Liver (tissue), 8 donors: ENCODE measurements at regions not wholly inside any gene's neighbourhood (a gene's known extent, or its start where the extent isn't known, plus 50 kb on each side); places are given as distances from the start of the nearest gene placed in this dataset.

Experiments
- DNase-seq: peaks from one replicate; pipeline ENCODE4 v3.0.0-alpha.2; 2017; ENCODE audit warnings: low spot score
- H3K27ac ChIP-seq, 2 donors: one replicate each; pipeline ENCODE4 v1.7.0; 2013; ENCODE audit warnings: inconsistent platforms in 2 of 2, low read length in 2 of 2, control low read depth in 1 of 2, low read depth in 1 of 2, mild to moderate bottlenecking in 1 of 2
- H3K27me3 ChIP-seq, 4 donors: one replicate each; pipeline versions ENCODE4 v1.6.1 to v1.7.0; 2013; ENCODE audit warnings: low read length in 3 of 4, inconsistent platforms in 1 of 4, mild to moderate bottlenecking in 1 of 4, moderate library complexity in 1 of 4; ENCODE audit not compliant: control insufficient read depth in 4 of 4, insufficient read depth in 4 of 4
- H3K36me3 ChIP-seq, 4 donors: one replicate each; pipeline versions ENCODE4 v1.6.1 to v1.7.0; 2013; ENCODE audit warnings: low read length in 3 of 4, mild to moderate bottlenecking in 3 of 4, low read depth in 1 of 4, moderate library complexity in 1 of 4; ENCODE audit not compliant: control insufficient read depth in 4 of 4, insufficient read depth in 3 of 4
- H3K4me1 ChIP-seq, 4 donors: one replicate each; pipeline versions ENCODE4 v1.6.1 to v1.7.0; 2013; ENCODE audit warnings: low read length in 3 of 4, mild to moderate bottlenecking in 3 of 4, moderate library complexity in 1 of 4; ENCODE audit not compliant: control insufficient read depth in 4 of 4, insufficient read depth in 4 of 4
- H3K4me3 ChIP-seq, 3 donors: one replicate each; pipeline versions ENCODE4 v1.6.1 to v1.7.0; 2013; ENCODE audit warnings: low read length in 3 of 3, control low read depth in 1 of 3, low read depth in 1 of 3, mild to moderate bottlenecking in 1 of 3
- H3K9ac ChIP-seq, 2 donors: one replicate each; pipeline ENCODE4 v1.7.0; 2013; ENCODE audit warnings: low read length in 2 of 2, mild to moderate bottlenecking in 2 of 2, moderate library complexity in 2 of 2, control low read depth in 1 of 2, low read depth in 1 of 2
- H3K9me3 ChIP-seq, 4 donors: one replicate each; pipeline versions ENCODE4 v1.6.1 to v1.7.0; 2013; ENCODE audit warnings: low read length in 3 of 4; ENCODE audit not compliant: control insufficient read depth in 4 of 4
- CTCF ChIP-seq: fragments of 150-350 bp; IDR thresholded peaks from 2 replicates; pipeline ENCODE4 v1.5.1; 2017; ENCODE audit warnings: improper control_type of control experiment, low read depth, low read length; ENCODE audit not compliant: missing input control
- FOXA1 ChIP-seq: IDR thresholded peaks from 2 replicates; pipeline ENCODE4 v1.6.1; 2016; ENCODE audit warnings: antibody characterized with exemption
- HNF4G ChIP-seq: IDR thresholded peaks from 2 replicates; pipeline ENCODE4 v1.6.1; 2016; ENCODE audit warnings: antibody characterized with exemption
- MAX ChIP-seq: IDR thresholded peaks from 2 replicates; pipeline ENCODE4 v1.6.1; 2016; ENCODE audit warnings: antibody characterized with exemption
- NR2F2 ChIP-seq: IDR thresholded peaks from 2 replicates; pipeline ENCODE4 v1.6.1; 2016; ENCODE audit warnings: antibody characterized with exemption
- RAD21 ChIP-seq, 2 donors: IDR thresholded peaks; 2 replicates each; pipeline ENCODE4 v1.6.1; 2016; ENCODE audit warnings: antibody characterized with exemption in 2 of 2, mild to moderate bottlenecking in 2 of 2
- SP1 ChIP-seq: IDR thresholded peaks from 2 replicates; pipeline ENCODE4 v1.6.1; 2018; ENCODE audit warnings: antibody characterized with exemption, mild to moderate bottlenecking
- YY1 ChIP-seq: IDR thresholded peaks from 2 replicates; pipeline ENCODE4 v1.6.1; 2016; ENCODE audit warnings: antibody characterized with exemption, mild to moderate bottlenecking
- ZBTB33 ChIP-seq: IDR thresholded peaks from 2 replicates; pipeline ENCODE4 v1.6.1; 2016; ENCODE audit warnings: antibody characterized with exemption
- WGBS: extraction: QIAGEN DNeasy Blood & Tissue Kit; methylation state at CpG from one replicate; pipeline ENCODE4 v1.1.7; 2013; 5-methylcytosine and 5-hydroxymethylcytosine counted together
- donor health status: healthy.
- donor health status: healthy.
- donor health status: healthy.
- donor health status: healthy.
- donor health status: healthy.

GRCh38 chr5:117455236-117456233, 880.9 kb upstream of the SEMA6A start:
- WGBS = 39% methylated on average over 21 of the region's 21 CpGs
- peaks cover 0 to 9% (median 0%) of the 10 kb centered on the region in 4 donors for H3K27me3 ChIP-seq
- peak overlapping the region; percentile 27 to 54 (median 40) for H3K4me3 ChIP-seq
- H3K9ac ChIP-seq = no peak overlapping the region
- no peak for DNase-seq
- TF ChIP-seq HNF4G (no peak), FOXA1 (no peak), CTCF (peak; percentile 26), MAX (no peak), SP1 (no peak), NR2F2 (no peak), RAD21 (IDR thresholded peaks at IDR 0.05) (peak; percentile 40 to 60), ZBTB33 (no peak)
- no peaks in the 10 kb centered on the region for H3K9me3 ChIP-seq
- peaks cover 0 to 9% (median 4%) of the 10 kb centered on the region in 4 donors for H3K4me1 ChIP-seq
- H3K27ac ChIP-seq = no peak overlapping the region
- H3K36me3 ChIP-seq = no peaks in the 10 kb centered on the region

- peaks cover 0 to 9% (median 4%) of the 10 kb centered on the region in 4 donors for H3K4me1 ChIP-seq
- DNase-seq = peak; percentile 64
- peak overlapping the region; percentile 27 to 54 (median 40) for H3K4me3 ChIP-seq
- H3K36me3 ChIP-seq = no peaks in the 10 kb centered on the region
- no peak overlapping the region for H3K27ac ChIP-seq
- H3K27me3 ChIP-seq = peaks cover 0 to 9% (median 0%) of the 10 kb centered on the region in 4 donors
- H3K9ac ChIP-seq = no peak overlapping the region
- WGBS = 15% methylated on average over 13 of the region's 13 CpGs
- no peaks in the 10 kb centered on the region for H3K9me3 ChIP-seq
- TF ChIP-seq RAD21 (IDR thresholded peaks at IDR 0.05) (peak; percentile 90 to 93), CTCF (peak; percentile 89), YY1 (no peak)
Observed at GRCh38 chr5:117454716-117455212, 880.1 kb upstream of the SEMA6A start.
